Hippocampal formation (tissue), 2 donors: ENCODE measurements at regions not wholly inside any gene's neighbourhood (a gene's known extent, or its start where the extent isn't known, plus 50 kb on each side); places are given as distances from the start of the nearest gene placed in this dataset.

ENCODE experiments used
- DNase-seq, 2 donors: peaks; one replicate each; lab custom pipeline; 2025; lab: John Stamatoyannopoulos, UW

DNA sequence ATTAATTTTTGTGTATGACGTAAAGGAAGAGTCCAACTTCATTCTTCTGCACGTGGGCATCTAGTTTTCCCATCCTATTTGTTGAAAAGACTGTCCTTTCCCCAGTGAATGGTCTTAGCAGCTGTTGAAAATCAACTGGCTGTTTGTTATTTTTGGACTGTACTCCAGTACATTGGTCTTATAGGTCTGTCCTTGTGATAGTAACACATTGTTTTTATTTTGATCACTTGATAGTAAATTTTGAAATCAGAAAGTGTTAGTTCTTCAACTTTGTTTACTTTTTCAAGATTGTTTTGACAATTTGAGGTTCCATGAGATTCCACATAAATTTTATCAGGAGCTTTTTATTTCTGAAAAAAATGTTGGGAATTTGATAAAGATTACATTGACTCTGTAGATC is 280.2 kb upstream of the FOXQ1 start:
- no peak for DNase-seq

DNA sequence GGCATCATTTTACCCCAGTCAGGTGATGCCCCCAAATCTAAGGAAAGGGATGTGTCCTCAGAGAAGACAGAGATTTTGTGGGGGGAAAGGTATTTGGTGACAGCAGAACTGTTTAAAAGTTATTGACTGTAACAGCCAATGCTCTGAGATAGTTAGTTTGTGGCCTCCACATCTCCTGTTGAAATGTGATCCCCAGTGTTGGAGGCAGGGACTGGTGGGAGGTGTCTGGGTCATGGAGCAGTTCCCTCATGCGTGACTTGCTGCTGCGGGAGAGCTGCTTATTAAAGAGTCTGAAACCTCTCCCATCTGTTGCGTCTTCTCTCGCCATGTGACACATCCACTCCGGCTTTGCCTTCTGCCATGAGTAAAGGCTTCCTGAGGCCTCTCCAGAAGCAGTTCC is 282.8 kb upstream of the FOXQ1 start:
- no peak for DNase-seq

DNA sequence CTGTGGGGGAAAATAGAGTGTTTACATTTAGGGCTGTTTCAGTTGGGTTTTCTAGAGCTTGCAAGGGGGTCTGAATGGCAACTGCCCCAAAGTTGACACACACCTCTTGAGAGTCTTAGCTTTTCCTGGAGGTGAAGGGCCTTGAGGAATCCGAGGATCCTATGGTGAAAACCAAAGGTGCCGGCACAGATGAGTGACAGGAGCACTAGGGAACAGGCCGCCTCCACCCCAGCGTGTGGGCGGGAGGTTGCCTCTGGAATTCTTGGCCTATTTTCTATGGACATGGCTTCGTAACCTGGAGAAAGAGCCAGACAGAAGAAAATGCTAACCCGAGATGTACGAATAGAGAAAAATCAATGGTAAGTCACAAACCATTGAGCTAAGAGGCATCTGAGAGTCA is 283.2 kb upstream of the FOXQ1 start:
- DNase-seq = no peak

DNA sequence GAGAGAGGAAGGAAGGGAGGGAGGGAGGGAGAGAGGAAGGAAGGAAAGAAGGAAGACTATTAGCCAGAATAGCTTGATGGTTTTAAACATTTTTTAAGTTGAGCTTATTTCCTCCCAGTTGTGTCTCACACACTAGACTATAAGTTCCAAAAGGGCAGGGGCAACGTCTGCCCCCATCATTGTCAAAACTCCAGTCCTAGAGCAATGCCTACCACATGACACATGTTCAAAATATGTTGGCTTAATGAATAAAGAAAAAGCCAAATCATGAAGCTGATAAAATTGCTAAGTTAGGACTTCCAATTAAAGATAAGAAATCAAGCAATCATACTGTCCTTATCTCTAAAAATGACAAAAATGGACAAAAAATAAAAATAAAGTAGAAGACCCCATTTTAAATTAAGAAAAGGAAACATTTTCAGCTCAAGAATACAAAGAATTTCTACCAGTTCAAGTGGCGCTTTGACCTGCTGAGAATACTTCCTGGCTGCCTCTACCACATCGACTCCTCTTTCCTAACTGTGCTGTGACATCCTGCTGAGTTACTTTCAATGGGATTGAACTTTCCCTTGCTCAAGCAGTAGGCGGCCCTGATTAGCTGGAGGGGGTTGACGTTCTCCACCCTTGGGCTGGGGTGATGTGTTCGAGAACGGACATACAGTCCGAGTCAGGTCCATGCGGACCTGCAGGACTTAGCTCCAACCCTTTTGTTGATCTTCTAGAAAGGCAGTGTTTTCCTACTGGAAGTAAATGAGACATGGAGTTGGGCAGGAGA is 283.9 kb upstream of the FOXQ1 start:
- no peak for DNase-seq

DNA sequence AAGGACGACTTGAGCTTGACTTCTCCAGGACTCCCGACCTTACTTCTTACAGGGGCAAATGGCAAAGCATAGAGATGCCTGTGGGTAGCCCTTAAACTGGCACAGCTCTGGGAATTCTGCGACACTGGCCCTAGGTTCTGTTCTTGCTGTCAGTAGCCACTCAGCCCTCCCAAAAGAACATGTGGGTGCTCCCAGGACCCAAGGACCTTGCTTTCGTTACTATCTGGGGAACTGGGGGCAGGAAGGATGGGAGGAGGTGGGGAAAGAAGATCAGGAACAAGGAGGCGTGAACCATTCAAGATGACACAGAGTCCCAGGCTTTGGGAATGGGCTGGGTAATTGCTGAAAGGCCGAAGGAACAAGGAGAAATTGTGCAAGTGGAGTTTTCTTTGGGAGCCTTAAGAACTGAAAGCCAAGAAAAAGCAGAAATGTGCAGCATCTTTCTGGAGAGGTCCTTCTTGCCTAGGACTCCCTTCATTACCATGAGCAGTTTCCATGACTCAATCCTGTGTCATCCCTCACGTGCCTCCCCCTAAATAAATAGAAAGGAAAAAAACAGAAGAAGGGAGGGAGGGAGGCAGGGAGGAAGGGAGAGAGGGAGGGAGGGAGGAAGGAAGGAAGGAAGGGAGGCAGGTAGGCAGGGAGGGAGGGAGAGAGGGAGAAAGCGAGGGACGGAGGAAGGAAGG is 284.6 kb upstream of the FOXQ1 start:
- no peak for DNase-seq

DNA sequence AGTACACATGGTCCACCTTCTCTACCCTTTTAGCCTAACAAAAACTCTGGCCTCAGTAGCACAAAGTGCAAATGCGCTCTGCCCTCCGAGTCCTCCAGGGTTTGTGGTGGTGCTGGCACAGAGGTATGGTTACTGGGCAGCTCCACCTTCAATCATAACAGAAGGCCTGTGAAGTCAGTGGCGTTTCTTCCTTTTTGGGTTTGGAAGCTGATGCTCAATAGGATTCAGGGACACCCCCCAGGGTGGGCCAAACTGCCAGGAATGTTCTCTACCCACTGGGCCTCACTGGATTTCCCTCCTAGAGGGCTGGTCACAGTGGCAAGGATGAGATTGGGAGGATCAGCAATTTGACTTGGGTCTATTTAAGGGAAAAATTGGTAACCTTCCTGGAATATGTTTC is 286.1 kb upstream of the FOXQ1 start:
- DNase-seq = no peak

DNA sequence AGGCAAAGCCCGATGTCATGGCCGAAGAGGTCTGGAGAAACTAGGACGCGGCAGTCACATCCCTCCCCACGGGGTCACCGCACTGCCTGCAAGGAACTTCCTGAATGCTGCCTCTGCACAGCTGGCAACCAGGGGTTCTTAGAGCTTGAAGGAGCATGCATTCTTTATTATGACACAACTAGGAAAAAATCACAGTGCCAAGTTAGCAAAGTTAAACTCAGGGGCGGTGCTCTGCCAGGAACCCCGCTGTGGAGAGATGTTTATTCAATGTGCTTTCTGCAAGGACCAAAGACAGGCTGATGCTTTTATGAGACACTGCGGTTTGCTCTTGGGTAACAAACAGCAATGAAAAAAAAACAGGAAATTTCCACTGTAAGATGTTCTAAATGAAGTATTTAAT is 287.3 kb upstream of the FOXQ1 start:
- DNase-seq = no peak

DNA sequence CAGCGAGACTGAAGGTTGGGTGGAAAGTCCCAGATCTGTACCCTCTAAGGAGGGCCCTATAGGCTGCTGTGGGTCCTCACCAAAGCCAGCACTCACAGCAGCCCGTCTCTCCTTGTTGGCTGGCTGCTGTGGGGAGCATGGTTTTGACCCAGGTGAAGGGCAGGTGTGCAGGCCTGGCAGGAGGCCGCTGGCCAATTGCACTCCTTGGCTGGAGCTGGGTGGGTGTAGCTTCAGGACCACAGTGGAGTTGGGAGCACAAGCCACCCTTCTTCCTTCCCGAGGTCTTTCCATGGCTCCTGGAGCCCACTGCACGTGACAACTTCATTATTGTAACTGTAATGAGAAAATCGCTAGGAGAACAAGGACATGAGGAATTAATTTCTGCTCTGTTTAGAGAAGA is 287.7 kb upstream of the FOXQ1 start:
- no peak for DNase-seq

DNA sequence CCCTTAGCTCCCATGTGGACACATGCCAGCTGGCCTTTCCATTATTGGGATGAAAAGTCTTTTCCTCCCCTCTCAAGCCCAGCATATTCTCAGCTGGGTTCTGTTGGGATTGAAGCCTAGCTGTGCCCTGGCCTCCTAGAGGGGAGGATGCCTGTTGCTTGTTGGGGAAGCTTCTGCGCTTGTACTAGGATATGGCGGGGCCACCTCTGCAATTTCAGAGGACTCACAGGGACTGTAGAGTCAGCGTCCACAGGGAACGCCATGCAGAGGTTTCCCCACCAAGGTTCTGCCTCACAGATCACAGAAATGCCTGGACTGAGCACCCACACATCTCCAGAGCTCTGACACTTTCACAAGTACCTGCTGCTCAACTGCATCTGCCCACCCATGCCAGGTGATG is 288.7 kb upstream of the FOXQ1 start:
- no peak for DNase-seq

DNA sequence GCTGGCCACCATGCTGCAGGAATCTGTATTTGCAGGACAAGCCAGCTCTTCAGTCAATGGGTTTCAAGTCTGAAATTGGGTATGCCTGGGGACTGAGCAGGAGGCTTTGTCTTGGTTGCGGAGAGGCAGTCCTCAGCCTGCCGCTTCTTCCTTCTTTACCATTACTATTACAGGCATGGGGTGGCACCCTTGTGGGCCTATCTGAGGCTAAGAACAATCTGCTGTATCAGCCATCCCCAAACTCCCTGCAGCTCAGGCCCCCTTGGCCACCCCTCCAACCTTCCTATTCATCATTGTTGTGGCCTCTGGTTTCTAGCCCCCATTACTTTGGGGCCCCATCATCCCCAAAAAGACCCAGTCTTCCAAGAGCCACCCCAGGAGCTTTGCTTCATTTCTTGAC is 289.2 kb upstream of the FOXQ1 start:
- no peak for DNase-seq

DNA sequence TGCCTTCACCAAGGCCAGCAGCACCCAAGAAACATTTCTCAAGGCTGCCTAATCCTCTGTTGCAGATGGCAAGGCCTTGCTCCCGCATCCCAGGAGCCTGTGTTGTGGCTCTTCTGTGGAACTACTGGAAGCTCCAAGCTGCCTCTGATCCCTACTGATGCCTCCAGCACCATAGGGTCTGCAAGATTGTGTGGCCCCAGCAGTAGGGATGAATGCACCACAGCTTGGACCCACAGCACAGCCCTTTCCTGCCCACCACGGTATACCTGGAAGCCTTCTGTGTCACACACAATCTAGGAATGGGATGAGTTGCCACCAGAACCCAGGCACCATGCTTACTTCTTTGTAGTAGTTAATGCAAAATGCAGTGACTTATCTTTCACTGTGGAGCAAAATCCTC is 291.1 kb upstream of the FOXQ1 start:
- no peak for DNase-seq

DNA sequence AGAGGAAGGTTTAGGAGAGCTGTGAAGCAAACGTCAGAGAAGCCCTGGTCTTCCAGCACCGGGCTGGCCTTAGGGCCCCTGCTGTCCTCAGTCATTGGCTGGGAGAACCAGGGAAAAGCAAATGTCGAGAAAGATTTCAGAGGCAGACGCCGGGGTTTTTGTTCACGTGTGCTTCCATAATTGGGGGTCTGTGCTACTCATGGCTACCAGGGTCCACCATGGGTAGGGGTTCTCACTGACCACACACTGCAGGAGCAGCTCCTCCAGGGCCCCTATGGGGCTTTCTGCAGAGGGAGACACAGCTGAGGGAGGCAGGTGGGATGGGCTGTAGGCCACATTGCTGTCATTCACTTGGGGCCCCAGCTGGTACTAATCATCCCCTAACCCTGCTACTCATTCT is 291.8 kb upstream of the FOXQ1 start:
- no peak for DNase-seq

DNA sequence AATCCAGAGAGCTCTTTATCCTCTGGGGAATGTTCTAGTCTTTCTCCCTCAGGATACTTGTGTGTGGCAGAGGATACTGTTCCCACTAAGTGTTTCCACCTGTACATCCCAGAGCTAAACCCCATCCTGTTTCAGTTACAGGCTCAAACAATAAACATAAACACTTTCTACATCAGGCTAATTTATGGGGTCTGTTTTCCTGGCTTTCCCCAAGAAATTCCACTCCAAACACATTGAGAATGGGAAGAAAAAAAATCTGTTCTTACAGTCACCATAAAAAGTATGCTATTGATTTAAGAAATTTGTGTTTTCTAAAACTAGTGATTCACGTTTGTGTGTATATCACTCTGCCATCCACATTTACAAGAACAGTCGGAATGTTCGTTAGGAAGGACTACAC is 293.9 kb upstream of the FOXQ1 start:
- no peak for DNase-seq

DNA sequence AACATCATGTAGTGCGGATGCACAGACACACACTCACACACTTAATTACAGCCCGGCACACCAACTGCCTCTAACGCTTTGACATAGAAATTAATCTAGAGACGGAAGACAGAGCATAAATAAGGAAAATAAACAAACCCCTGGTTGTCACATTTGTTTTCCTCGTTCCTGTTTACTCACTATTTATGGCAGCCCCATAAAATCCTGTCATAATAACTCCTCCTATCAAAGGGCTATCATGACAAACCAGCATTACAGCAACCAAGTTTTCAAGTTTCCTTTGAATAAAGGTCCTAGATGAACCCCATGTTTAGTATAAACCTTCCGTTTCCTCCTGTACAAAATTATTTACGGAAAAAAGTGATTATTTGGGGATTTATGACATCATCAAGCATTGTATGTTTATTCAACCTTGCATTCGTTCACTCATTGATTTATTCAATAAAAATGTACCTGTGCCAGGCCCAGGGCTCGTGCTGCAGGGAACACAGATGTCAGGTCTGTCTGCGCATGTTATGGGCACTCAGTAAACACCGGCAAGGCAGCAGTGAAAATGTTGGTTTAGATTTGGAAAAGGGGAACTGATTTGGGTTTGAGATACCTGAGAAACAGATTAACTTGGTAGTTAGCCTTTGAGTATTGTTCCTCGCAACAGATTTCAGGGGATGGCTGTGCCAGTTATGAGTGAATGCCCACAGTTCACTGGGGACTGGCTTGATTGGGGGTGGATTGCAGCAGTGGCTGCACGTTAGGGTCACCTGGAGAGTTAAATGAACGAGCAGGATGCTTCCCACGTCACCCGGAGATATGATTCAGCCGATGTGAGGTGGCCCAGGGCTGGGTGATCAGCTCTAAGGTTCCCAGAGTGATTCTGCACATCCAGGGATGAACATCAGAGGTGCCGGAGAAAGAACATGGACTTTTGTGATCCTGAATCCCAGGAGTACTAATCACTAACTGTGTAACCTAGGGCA is 295.3 kb upstream of the FOXQ1 start:
- DNase-seq = no peak

DNA sequence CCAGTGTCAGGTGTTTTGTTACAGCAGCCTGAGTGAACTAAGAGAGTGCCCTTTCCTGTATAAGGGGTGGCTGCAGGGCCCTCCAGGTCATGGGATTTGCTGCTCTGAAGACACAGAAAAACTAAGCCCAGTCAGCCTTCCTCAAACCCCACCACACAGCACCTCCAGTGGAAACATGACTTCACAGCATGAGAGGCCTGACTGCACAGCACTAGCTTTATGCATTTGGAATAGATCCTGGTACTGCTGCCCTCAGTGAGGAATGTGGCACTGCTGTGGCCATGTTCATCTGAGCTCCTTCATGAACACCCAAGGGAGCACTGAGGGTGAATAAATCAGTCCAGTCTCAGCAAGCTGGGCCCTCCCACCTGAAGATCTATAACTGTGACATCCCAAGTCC is 296.1 kb upstream of the FOXQ1 start:
- DNase-seq = no peak

DNA sequence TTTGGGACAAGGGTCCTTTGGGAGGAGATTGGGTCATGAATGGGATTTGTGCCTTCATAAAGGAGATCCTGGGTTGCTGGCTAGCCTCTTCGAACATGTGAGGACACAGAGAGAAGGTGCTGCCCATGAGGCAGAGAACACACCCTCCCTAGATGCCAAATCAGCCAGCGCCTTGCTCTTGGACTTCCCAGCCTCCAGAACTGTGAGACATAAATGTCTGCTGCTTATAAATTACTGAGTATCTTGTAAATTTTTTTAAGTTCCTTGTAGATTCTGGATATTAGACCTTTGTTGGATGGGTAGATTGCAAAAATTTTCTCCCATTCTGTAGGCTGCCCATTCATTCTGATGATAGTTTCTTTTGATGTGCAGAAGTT is 297.5 kb upstream of the FOXQ1 start:
- no peak for DNase-seq

DNA sequence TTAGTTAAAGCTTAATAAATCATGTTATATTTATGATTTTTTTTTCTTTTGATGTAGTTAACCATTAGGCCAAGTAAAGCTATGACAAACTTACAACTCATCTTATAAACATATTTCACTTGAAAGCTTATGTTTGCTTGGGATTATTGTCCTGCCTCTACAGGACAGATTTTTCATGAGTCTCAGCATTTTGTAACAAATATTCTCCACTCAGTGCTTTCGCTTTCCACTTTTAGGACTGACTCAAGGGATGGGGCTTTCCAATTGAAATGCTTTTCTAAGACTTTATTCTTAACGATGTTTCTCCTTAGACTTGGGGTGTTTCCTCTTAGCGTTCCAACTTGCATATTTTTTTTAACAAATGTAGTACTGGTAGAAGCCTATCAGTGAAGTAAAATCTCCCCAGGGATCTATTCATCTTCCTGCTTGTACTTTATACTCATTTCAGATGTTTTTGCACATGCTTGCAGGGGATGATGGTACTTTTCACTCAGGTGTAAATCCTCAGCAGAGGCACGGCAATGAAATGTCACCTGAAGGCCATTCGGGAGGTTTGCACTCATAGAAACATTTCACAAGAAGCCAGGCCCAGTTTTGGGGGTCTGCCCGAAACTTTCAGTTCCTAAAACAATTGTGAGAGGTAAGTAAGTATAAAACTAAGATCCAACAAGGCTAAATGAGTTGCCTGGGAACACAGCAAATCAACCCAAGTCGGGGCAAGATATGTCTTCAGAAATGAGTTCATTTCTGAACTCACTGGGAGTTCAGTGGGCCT is 298.1 kb upstream of the FOXQ1 start:
- DNase-seq = no peak

DNA sequence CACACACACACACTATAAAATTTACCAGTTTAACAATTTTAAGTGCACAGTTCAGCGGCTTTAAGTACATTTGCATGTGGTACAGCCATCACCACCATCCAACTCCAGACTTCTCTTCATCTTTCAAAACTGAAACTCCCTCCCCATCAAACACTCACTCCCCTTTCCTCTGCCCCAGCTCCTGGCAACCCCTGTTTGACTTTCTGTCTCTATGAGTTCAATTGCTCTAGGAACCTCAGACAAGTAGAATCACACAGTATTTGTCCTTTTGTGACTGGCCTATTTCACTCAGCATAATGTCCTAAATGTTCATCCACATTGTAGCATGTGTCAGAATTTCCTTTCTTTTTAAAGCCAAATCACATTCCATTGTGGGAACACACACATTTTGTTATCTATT is 302.8 kb upstream of the FOXQ1 start:
- DNase-seq = no peak

DNA sequence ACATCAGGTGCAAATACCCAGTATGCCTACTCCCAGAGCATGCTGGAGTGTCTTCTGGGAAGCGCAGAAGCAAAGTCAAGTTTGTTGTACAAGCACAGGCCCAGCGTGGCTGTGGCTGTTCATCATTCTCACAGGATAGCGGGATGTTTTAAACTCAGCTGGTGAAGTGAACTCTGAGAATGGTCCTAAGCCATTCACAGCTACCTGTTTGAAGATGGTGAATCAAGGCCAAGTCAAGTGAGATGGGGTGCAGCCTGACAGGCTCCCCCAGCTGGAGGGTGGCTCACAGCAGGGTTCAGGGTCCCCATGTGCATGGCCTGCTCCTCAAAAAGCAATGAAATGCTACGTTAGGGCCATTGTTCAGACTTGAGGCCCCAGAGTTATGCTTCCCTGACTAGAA is 304.7 kb upstream of the FOXQ1 start:
- no peak for DNase-seq

DNA sequence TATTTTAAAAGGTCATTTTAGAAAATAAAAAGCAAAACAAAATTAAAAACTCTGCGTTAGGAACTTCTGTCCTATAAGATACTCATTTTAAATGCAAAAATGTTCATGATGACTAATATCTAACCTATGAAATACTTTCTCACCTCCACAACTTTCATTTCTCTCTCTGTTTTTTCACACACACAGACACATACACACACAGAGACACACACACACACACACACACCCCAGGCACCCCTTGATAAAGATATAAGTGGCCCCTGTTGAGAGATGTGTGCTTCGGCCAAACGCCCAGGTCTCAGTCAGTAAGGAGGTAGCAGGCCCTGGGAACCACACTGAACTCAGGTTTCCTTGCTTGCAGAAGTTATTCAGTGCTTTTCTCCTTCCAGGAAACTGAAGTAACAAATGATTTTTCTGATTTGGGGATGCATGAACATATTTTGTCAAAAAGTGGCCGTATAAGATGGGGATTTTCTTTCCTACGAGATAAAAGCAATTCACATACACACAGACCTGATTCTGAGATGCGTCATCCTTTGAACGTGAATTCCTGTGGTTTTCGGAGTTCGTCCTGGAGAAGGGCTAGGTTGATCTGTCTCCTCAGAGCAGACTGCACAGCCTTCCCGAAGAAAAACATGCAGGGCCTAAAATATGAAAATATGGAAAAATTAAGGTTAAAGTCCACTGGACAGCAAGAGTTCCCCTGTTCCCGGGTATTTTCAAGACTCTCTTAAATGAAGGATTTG is 306.8 kb upstream of the FOXQ1 start:
- no peak for DNase-seq
